ENCODE measurements at regions not wholly inside any gene's neighbourhood (a gene's known extent, or its start where the extent isn't known, plus 50 kb on each side); places are given as distances from the start of the nearest gene placed in this dataset.
"Not testable (repeated sequence)": the region's sequence is repeated elsewhere in the genome, so short reads cannot be mapped to it uniquely, and the experiment has no call there.

- DNase-seq: no peak
Measured at GRCh38 chr7:52005613-52006012, 689.0 kb upstream of the COBL start.

- no peak for DNase-seq
Measured at GRCh38 chr7:51995596-51996179, 679.1 kb upstream of the COBL start.

GRCh38 chr7:51982653-51983052 lies 666.0 kb upstream of the COBL start:
- DNase-seq: no peak

- no peak for DNase-seq
Measured at GRCh38 chr7:51980812-51981211, 664.2 kb upstream of the COBL start.

GRCh38 chr7:51980313-51980712 lies 663.7 kb upstream of the COBL start:
- no peak for DNase-seq

GRCh38 chr7:51977913-51978312 lies 661.3 kb upstream of the COBL start:
- no peak for DNase-seq

GRCh38 chr7:51973939-51974338 lies 657.3 kb upstream of the COBL start:
- no peak for DNase-seq

GRCh38 chr7:51973071-51973470 lies 656.5 kb upstream of the COBL start:
- DNase-seq: no peak

- no peak for DNase-seq
Measured at GRCh38 chr7:51970961-51971665, 654.5 kb upstream of the COBL start.

GRCh38 chr7:51968461-51968860 lies 651.9 kb upstream of the COBL start:
- no peak for DNase-seq

GRCh38 chr7:51965454-51965853 lies 648.8 kb upstream of the COBL start:
- DNase-seq: no peak

GRCh38 chr7:51961804-51962203 lies 645.2 kb upstream of the COBL start:
- no peak for DNase-seq

GRCh38 chr7:51950813-51951212 lies 634.2 kb upstream of the COBL start:
- no peak for DNase-seq

- peak; percentile 33 to 66 for DNase-seq
Measured at GRCh38 chr7:51949726-51950644, 633.4 kb upstream of the COBL start.

GRCh38 chr7:51930834-51931233 lies 614.2 kb upstream of the COBL start:
- DNase-seq: no peak

- DNase-seq: no peak
Measured at GRCh38 chr7:51929818-51930217, 613.2 kb upstream of the COBL start.

GRCh38 chr7:51927738-51928137 lies 611.1 kb upstream of the COBL start:
- DNase-seq: no peak

- no peak for DNase-seq
Measured at GRCh38 chr7:51918581-51918980, 602.0 kb upstream of the COBL start.

- no peak for DNase-seq
Measured at GRCh38 chr7:51901489-51901840, 584.9 kb upstream of the COBL start.

GRCh38 chr7:51900755-51901488 lies 584.3 kb upstream of the COBL start:
- not testable (repeated sequence) for DNase-seq

- DNase-seq: no peak
Measured at GRCh38 chr7:51899611-51900010, 583.0 kb upstream of the COBL start.

- no peak for DNase-seq
Measured at GRCh38 chr7:51882412-51882811, 565.8 kb upstream of the COBL start.

GRCh38 chr7:51881309-51881708 lies 564.7 kb upstream of the COBL start:
- no peak for DNase-seq

Data from NCI-H1930 (cell line).